SK-N-SH (cell line): ENCODE measurements at regions not wholly inside any gene's neighbourhood (a gene's known extent, or its start where the extent isn't known, plus 50 kb on each side); places are given as distances from the start of the nearest gene placed in this dataset.

Experiments
- CTCF ChIP-seq: fragments of 200-600 bp; sonication (generic); IDR thresholded peaks from 2 replicates; pipeline ENCODE4 v1.6.1; 2017; ENCODE audit warnings: antibody characterized with exemption, mild to moderate bottlenecking, moderate library complexity
- EP300 ChIP-seq, 2 experiments: IDR thresholded peaks; 2 replicates each; pipeline versions ENCODE4 v1.4.0 to v1.6.1; 2012; ENCODE audit warnings: borderline replicate concordance in 1 of 2, low read depth in 1 of 2, low read length in 1 of 2
- GABPA ChIP-seq: IDR thresholded peaks from 2 replicates; pipeline ENCODE4 v1.4.0; 2012; ENCODE audit warnings: low read depth, mild to moderate bottlenecking
- SMC3 ChIP-seq: IDR thresholded peaks from 2 replicates; pipeline ENCODE4 v1.6.1; 2012; ENCODE audit warnings: low read depth, low read length, improper control_type of control experiment

GRCh38 chr13:44840131-44840530 lies 149.1 kb downstream of the NUFIP1 start:
- TF ChIP-seq CTCF, result no peak
- TF ChIP-seq EP300 (IDR thresholded peaks at IDR 0.05; ENCODE audit: borderline replicate concordance in 1 of 2, low read depth in 1 of 2, low read length in 1 of 2), result no peak
- TF ChIP-seq GABPA, result no peak
- no peak for TF ChIP-seq SMC3
